IPS-20b (cell line): ENCODE measurements at regions not wholly inside any gene's neighbourhood (a gene's known extent, or its start where the extent isn't known, plus 50 kb on each side); places are given as distances from the start of the nearest gene placed in this dataset.
"Not testable (repeated sequence)": the region's sequence is repeated elsewhere in the genome, so short reads cannot be mapped to it uniquely, and the experiment has no call there.

ENCODE experiments used
- H3K27ac ChIP-seq: one replicate; pipeline ENCODE4 v1.5.1; 2013; ENCODE audit warnings: low read length
- H3K27me3 ChIP-seq: 2 replicates; pipeline ENCODE4 v1.6.1; 2013; ENCODE audit warnings: mild to moderate bottlenecking, low read length, inconsistent platforms; ENCODE audit not compliant: insufficient read depth
- H3K36me3 ChIP-seq: 2 replicates; pipeline ENCODE4 v1.6.1; 2013; ENCODE audit warnings: low read depth, mild to moderate bottlenecking, inconsistent platforms, low read length, moderate library complexity; ENCODE audit not compliant: insufficient read depth
- H3K4me1 ChIP-seq: 2 replicates; pipeline ENCODE4 v1.6.1; 2013; ENCODE audit warnings: mild to moderate bottlenecking, control low read depth, inconsistent platforms, low read length, moderate library complexity; ENCODE audit not compliant: insufficient read depth
- H3K4me3 ChIP-seq: 2 replicates; pipeline ENCODE4 v1.5.1; 2013; ENCODE audit warnings: mild to moderate bottlenecking, low read length, inconsistent platforms
- H3K9ac ChIP-seq: 2 replicates; pipeline ENCODE4 v1.6.1; 2013; ENCODE audit warnings: low read depth, mild to moderate bottlenecking, inconsistent platforms, low read length, moderate library complexity
- H3K9me3 ChIP-seq: 2 replicates; pipeline ENCODE4 v1.6.1; 2013; ENCODE audit warnings: mild to moderate bottlenecking, low read depth, low read length, inconsistent platforms; ENCODE audit not compliant: insufficient read depth

DNA sequence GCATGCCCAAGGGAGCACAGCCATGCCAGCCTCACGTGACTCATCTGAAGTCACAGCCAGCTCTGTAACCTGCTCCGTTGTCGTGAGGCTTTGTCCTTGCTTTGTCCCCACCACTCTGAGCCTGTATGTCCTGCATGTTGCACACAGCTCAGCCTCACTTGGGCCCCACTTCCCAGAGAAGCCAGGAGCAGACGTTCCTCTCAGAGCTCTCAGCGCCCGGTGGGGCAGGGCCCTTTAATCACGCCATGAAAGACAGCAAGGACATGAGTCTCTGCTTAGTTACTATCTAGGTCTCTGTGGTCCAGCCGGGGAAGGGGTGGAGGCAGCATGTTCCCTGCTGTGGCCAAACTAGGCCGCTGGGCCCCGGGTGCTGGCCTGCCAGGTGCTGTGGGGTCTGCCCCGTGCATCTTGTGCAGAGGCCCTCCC, 127.4 kb upstream of the FAM20C start:
- no peaks in the 10 kb centered on the region for H3K27me3 ChIP-seq
- H3K4me3 ChIP-seq = no peak overlapping the region
- H3K9me3 ChIP-seq = no peaks in the 10 kb centered on the region
- peaks cover 3% of the 10 kb centered on the region; the same call in 1 of the 2 replicates for H3K4me1 ChIP-seq
- no peak overlapping the region for H3K27ac ChIP-seq
- H3K36me3 ChIP-seq = no peaks in the 10 kb centered on the region
- H3K9ac ChIP-seq = no peak overlapping the region

DNA sequence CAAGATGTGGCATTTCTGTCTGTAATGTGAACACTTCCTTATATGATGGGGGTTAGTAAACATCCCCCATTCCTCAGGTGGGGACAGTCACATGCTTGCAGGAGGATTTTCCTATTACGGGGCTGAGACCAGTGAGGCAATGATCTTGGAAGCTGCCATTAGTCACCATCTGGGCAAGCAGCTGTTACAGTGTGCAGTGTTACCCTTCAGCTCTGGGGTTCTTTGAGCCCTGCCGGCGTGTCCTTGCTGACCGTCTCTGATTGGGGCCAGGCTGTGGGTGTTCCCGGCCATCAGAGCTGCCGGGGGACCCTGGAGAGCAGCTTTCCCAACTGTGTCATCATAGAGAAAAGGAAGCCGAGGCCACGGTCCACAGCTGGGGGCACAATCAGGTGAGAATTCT, 126.8 kb upstream of the FAM20C start:
- H3K27me3 ChIP-seq = no peaks in the 10 kb centered on the region
- H3K27ac ChIP-seq = no peak overlapping the region
- no peak overlapping the region for H3K9ac ChIP-seq

GRCh38 chr7:66296-66695, 126.1 kb upstream of the FAM20C start:
- Histone ChIP-seq H3K4me1 (peaks cover 3% of the 10 kb centered on the region; the same call in 1 of the 2 replicates), H3K9ac (no peak overlapping the region), H3K36me3 (no peaks in the 10 kb centered on the region), H3K9me3 (no peaks in the 10 kb centered on the region), H3K27ac (no peak overlapping the region), H3K4me3 (no peak overlapping the region), H3K27me3 (no peaks in the 10 kb centered on the region)

More for the DNA sequence above, 126.8 kb upstream of the FAM20C start:
- H3K36me3 ChIP-seq = no peaks in the 10 kb centered on the region
- no peak overlapping the region for H3K4me3 ChIP-seq
- H3K9me3 ChIP-seq = no peaks in the 10 kb centered on the region
- H3K4me1 ChIP-seq = peaks cover 3% of the 10 kb centered on the region; the same call in 1 of the 2 replicates

DNA sequence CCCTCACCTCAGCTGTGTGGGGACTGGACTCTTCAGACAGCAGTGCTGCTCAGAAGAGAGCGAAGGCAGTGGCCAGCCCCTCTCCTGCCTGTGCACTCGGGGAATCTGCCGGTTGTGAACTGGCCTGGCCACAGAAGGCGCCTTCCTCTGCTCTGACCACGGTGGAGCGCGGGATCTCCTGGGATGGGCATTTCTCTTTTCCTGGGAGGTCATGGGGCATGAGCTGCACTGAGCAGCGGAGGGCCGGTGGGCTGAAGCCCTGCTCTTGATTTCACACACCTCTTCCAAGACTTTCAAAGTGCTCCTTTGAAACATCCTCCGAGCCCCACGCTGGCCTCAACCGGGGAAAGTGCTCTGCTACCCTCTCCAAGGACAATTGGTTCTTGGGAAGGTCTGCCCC, 125.6 kb upstream of the FAM20C start:
- Histone ChIP-seq H3K27ac (no peak overlapping the region), H3K9ac (no peak overlapping the region), H3K27me3 (no peaks in the 10 kb centered on the region), H3K4me1 (peaks cover 3% of the 10 kb centered on the region; the same call in 1 of the 2 replicates), H3K36me3 (no peaks in the 10 kb centered on the region), H3K9me3 (no peaks in the 10 kb centered on the region), H3K4me3 (no peak overlapping the region)

DNA sequence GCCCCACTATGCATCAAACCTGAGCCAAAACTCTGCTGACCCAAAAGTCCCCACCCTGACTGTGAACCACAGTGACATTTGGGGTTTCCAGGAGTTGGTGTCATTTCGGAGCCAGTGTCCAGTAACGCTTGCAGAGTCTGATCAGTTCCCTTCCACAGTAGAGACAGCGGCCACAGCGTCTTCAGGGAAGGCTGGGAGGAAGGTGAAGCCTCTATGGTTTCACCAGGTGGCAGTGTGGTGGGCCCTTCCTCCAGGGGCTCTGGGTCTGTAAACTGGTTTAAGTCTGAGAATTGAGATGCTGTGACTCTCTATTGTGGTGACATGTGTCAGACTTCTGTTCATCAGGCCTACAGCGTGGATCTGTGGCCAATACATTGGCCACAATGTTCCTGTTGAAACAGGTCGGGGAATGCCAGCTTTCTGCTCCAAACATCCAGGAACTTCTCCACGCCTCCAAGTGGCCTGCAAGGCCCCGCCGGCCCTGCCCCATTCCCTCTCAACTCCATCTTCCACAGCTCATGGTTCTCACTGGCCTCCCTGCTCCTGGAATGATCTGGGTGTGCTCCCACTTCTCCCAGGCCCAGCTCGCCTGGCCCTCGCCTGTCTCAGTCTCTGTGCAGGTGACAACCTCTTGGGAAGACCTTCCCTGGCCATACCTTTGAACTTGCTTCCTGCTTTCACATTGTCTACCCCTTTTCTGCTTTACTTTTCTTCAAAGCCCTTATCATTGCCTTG, 124.5 kb upstream of the FAM20C start:
- Histone ChIP-seq H3K9me3 (no peaks in the 10 kb centered on the region), H3K27ac (no peak overlapping the region), H3K9ac (no peak overlapping the region), H3K27me3 (no peaks in the 10 kb centered on the region), H3K4me1 (peaks cover 3% of the 10 kb centered on the region; the same call in 1 of the 2 replicates), H3K36me3 (no peaks in the 10 kb centered on the region), H3K4me3 (no peak overlapping the region)

DNA sequence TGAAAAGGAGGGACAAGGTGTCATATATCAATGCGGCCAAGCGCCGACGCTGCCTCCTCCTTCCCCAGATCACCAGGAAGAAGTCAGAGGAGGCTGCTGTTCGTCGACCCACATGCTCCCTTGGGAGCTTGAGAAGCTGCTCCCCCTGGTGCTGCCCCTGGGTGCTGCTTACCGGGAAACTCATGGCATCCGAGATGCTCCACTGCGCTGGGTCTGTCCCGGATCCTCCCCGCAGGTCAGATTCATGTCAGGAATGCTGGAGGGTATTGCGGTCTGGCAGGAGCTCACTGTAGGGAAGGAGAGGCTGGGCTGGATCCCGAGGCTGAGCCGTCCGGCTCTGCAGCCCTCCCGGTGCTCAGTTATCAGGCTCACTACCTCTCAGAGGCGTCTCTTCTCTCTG, 123.7 kb upstream of the FAM20C start:
- Histone ChIP-seq H3K4me3 (no peak overlapping the region), H3K27ac (no peak overlapping the region), H3K9me3 (no peaks in the 10 kb centered on the region), H3K4me1 (peaks cover 3% of the 10 kb centered on the region; the same call in 1 of the 2 replicates), H3K36me3 (no peaks in the 10 kb centered on the region), H3K27me3 (no peaks in the 10 kb centered on the region), H3K9ac (no peak overlapping the region)

GRCh38 chr7:69052-69451, 123.3 kb upstream of the FAM20C start:
- not testable (repeated sequence) for H3K27me3 ChIP-seq, H3K4me3 ChIP-seq, H3K9ac ChIP-seq, H3K4me1 ChIP-seq, H3K36me3 ChIP-seq, H3K9me3 ChIP-seq, H3K27ac ChIP-seq

- H3K9ac ChIP-seq, H3K4me1 ChIP-seq, H3K27ac ChIP-seq, H3K4me3 ChIP-seq, H3K36me3 ChIP-seq, H3K9me3 ChIP-seq, H3K27me3 ChIP-seq: not testable (repeated sequence)
These were observed 122.8 kb upstream of the FAM20C start for GRCh38 chr7:69499-70123.

- not testable (repeated sequence) for H3K4me1 ChIP-seq, H3K36me3 ChIP-seq, H3K9ac ChIP-seq, H3K27me3 ChIP-seq, H3K4me3 ChIP-seq, H3K27ac ChIP-seq, H3K9me3 ChIP-seq
These were observed 122.2 kb upstream of the FAM20C start for GRCh38 chr7:70207-70606.

DNA sequence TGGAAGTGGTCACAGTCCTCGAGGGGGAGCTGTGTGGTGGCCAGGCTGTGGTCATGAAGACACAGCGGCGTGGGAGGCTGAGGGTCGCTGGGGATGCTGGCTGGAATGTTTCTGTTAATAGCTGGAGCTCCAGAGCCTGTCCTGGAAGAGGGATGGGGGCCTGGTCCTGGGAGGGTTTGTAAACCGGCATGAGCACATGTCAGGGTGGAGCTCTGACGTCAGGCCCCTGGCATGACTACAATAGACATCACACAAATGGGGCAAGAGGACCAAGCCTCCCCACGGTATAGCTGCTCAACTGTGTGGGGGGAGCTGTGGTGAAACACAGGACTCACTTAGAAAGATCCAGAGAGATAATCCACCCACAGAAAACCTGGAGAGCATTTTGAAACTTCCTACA, 121.4 kb upstream of the FAM20C start:
- not testable (repeated sequence) for H3K27me3 ChIP-seq, H3K9me3 ChIP-seq, H3K4me1 ChIP-seq, H3K9ac ChIP-seq, H3K27ac ChIP-seq, H3K36me3 ChIP-seq, H3K4me3 ChIP-seq

DNA sequence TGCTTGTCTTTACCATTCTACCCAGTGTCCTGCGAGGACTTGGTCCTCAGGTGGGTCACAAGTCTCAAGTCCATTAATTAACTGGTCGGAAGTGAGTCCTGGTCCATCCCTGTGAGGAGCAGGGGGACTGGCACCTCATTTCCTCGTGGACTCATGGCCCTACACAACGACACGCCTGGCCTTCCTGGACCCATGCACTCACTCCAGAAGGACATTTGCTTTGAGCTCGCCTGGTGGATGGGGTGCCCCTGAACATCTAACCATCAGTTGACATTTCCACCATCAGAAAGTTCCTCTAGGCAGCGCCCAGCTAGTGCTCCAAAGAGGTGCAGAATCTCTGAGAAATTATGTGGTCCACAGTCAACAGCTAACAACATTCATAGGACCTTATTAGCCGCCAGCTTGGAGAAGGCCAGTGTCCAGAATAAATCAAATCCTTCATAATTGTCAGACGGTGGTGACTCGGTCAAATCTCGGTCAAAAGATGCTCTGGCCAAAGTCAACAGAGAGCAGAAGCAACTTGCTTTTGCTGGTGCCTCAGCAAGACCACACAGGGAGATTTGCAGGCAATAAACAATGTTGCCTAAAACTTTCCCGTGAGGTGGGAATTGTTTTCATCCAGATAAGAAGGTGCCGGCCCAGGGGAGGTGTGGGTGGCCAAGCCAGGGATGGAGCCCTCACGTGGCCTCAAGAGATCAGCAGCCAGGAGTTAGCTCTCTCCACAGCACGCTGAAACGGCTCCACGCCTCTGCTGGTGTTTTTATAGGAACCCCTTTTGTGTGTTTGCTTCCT, 119.9 kb upstream of the FAM20C start:
- not testable (repeated sequence) for H3K36me3 ChIP-seq, H3K4me1 ChIP-seq, H3K9me3 ChIP-seq, H3K27me3 ChIP-seq, H3K9ac ChIP-seq, H3K4me3 ChIP-seq, H3K27ac ChIP-seq

GRCh38 chr7:73058-73331, 119.4 kb upstream of the FAM20C start:
- not testable (repeated sequence) for H3K36me3 ChIP-seq, H3K27ac ChIP-seq, H3K4me3 ChIP-seq, H3K4me1 ChIP-seq, H3K9ac ChIP-seq, H3K9me3 ChIP-seq, H3K27me3 ChIP-seq
